Subcutaneous abdominal adipose tissue (tissue), 5 donors: ENCODE measurements at regions not wholly inside any gene's neighbourhood (a gene's known extent, or its start where the extent isn't known, plus 50 kb on each side); places are given as distances from the start of the nearest gene placed in this dataset.
A peak's percentile ranks its signal among the peaks of the same experiment; 100 is the strongest.
"Not testable (repeated sequence)": the region's sequence is repeated elsewhere in the genome, so short reads cannot be mapped to it uniquely, and the experiment has no call there.

Source experiments
- H3K27ac ChIP-seq: one replicate; pipeline ENCODE4 v1.7.0; 2013; ENCODE audit warnings: low read depth, mild to moderate bottlenecking, inconsistent platforms, low read length, moderate library complexity
- H3K27me3 ChIP-seq, 5 donors: one replicate each; pipeline ENCODE4 v1.7.0; 2013; ENCODE audit warnings: low read length in 5 of 5, inconsistent platforms in 1 of 5; ENCODE audit not compliant: control insufficient read depth in 5 of 5, insufficient read depth in 4 of 5
- H3K36me3 ChIP-seq, 5 donors: one replicate each; pipeline ENCODE4 v1.7.0; 2013; ENCODE audit warnings: low read length in 5 of 5; ENCODE audit not compliant: control insufficient read depth in 5 of 5, insufficient read depth in 5 of 5
- H3K4me1 ChIP-seq, 5 donors: one replicate each; pipeline ENCODE4 v1.7.0; 2013; ENCODE audit warnings: low read length in 5 of 5, mild to moderate bottlenecking in 3 of 5, moderate library complexity in 1 of 5; ENCODE audit not compliant: control insufficient read depth in 5 of 5, insufficient read depth in 5 of 5
- H3K4me3 ChIP-seq, 5 donors: one replicate each; pipeline ENCODE4 v1.7.0; 2013; ENCODE audit warnings: low read length in 5 of 5, low read depth in 1 of 5
- H3K9ac ChIP-seq, 5 donors: one replicate each; pipeline ENCODE4 v1.7.0; 2013; ENCODE audit warnings: low read length in 5 of 5, mild to moderate bottlenecking in 4 of 5, moderate library complexity in 3 of 5
- H3K9me3 ChIP-seq, 5 donors: one replicate each; pipeline ENCODE4 v1.7.0; 2013; ENCODE audit warnings: low read length in 5 of 5; ENCODE audit not compliant: control insufficient read depth in 5 of 5
- donor health status: healthy.
- donor health status: healthy.
- donor health status: healthy.
- donor health status: healthy.
- donor health status: healthy.

DNA sequence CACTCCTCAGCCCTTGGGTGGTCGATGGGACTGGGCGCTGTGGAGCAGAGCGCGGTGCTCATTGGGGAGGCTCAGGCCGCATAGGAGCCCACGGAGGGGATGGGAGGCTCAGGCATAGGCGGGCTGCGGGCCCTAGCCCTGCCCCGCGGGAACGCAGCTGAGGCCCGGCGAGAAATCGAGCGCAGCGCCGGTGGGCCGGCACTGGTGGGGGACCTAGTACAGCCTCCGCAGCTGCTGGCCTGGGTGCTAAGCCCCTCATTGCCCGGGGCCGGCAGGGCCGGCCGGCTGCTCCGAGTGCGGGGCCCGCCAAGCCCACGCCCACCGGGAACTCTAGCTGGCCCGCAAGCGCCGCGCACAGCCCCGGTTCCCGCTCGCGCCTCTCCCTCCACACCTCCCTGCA lies 135.0 kb upstream of the TMEM170B start:
- H3K36me3 ChIP-seq, H3K9me3 ChIP-seq, H3K27me3 ChIP-seq, H3K27ac ChIP-seq, H3K4me3 ChIP-seq, H3K9ac ChIP-seq: not testable (repeated sequence)
- H3K4me1 ChIP-seq, result peaks cover 0 to 13% (median 7%) of the 10 kb centered on the region in 5 donors

GRCh38 chr6:11401954-11402353 lies 135.6 kb upstream of the TMEM170B start:
- not testable (repeated sequence) for H3K9me3 ChIP-seq, H3K27me3 ChIP-seq, H3K36me3 ChIP-seq, H3K27ac ChIP-seq, H3K4me3 ChIP-seq, H3K9ac ChIP-seq
- H3K4me1 ChIP-seq, result peaks cover 0 to 13% (median 7%) of the 10 kb centered on the region in 5 donors

DNA sequence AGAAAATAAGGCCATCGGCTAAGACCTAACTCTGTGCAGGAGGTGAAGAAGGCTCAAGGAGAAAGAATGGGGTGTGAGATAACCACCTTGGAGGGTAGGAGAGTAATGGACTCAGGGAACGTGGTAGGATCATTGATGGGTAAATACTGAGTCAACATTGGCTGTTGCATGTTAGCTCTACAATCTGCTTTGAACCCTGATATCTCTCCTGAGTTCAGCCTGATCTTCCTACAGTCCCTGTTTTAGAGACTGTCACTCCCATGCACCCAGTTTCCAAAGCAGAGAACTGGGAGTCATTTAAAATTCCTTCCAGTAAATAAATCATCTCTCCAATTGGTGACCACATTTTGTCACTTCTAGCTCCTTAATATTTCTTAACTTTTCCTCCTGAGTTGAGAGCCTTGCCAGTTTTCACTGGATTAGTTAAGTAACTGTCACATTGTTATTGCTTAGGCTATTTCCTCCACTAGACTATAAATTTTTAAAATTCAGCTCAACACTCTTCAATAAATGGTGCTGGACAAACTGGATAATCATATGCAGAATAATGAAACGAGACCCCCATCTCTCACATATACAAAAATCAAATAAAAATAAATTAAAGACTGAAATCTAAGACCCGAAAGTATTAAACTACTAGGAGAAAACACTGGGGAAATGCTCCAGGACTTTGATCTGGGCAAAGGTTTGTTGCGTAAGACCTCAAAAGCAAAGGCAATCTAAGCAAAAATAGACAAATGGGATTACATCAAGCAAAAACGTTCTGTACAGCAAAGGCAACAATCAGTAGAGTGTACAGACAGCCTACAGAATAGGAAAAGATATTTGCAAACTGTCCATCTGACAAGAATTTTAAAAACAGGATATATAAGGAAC lies 138.9 kb upstream of the TMEM170B start:
- Histone ChIP-seq H3K4me1 (peaks cover 0 to 16% (median 7%) of the 10 kb centered on the region in 5 donors), H3K9me3 (no peaks in the 10 kb centered on the region), H3K27ac (peak overlapping the region; percentile 32), H3K27me3 (no peaks in the 10 kb centered on the region), H3K4me3 (no peak overlapping the region), H3K9ac (no peak overlapping the region), H3K36me3 (no peaks in the 10 kb centered on the region)

DNA sequence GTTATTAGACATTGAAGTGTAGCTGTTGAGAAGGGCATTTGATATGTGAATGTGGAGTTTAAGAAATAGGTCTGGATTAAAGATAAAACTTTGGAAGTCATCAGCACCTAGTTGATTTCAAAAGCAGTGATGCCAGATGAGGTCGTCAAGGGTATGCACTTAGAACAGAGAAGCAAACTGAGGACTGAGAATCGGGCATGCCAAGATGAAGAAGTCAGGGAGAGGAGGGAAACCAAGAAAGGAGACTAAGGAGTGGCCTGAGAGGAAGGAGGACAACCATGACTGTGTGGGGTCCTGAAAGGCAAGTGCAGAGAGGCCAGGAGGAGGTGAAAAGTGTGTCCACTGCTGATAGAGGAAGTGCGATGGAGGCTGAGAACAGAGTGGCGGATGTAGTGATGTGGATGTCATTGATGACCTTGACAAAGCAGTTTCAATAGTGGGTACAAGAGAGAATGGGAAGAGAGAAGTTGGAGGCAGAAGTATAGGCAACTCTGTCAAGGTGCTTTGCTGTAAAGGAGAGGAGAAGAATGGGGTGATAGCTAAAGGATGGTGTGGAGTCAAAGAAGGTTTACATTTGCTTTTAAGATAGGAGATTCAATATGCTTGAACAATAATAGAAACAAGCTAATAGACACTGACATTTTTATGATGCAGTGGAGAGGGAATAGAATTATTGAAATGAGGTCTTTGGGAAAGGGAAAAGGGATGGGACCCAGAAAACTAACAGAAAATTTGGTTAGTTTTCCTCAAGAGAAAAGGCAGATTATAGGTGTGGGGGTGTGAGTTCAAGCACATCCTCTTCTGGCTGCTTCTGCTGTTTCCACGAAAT lies 139.7 kb upstream of the TMEM170B start:
- Histone ChIP-seq H3K4me3 (no peak overlapping the region), H3K9me3 (no peaks in the 10 kb centered on the region), H3K4me1 (peaks cover 0 to 16% (median 7%) of the 10 kb centered on the region in 5 donors), H3K36me3 (no peaks in the 10 kb centered on the region), H3K27me3 (no peaks in the 10 kb centered on the region), H3K27ac (peak overlapping the region; percentile 32), H3K9ac (no peak overlapping the region)

DNA sequence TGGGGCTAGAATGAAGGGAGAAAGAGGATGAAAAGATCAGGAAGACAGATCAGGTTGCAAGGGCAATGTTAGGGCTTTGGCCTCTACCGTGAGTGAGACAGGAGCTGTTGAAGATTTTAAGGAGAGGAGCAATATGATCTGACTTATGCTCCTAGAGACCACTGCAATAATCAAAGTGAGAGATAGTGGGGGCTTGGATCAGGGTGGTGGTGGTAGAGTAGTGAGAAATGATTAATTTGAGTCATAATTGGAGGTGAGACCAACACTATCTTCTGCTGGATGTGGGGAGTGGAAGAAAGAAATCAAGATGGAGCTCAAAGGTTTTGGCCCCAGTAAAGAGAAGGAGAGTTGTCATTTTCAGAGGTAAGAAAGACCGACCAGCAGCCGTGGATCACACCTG lies 140.7 kb upstream of the TMEM170B start:
- no peaks in the 10 kb centered on the region for H3K27me3 ChIP-seq
- H3K27ac ChIP-seq, result no peak overlapping the region
- peaks cover 0 to 16% (median 10%) of the 10 kb centered on the region in 5 donors for H3K4me1 ChIP-seq
- no peaks in the 10 kb centered on the region for H3K36me3 ChIP-seq
- H3K9me3 ChIP-seq, result no peaks in the 10 kb centered on the region
- no peak overlapping the region for H3K9ac ChIP-seq
- H3K4me3 ChIP-seq, result no peak overlapping the region

GRCh38 chr6:11393713-11394627 lies 143.6 kb upstream of the TMEM170B start:
- Histone ChIP-seq H3K27ac (no peak overlapping the region), H3K27me3 (no peaks in the 10 kb centered on the region), H3K9me3 (no peaks in the 10 kb centered on the region), H3K4me3 (no peak overlapping the region), H3K9ac (no peak overlapping the region), H3K36me3 (no peaks in the 10 kb centered on the region), H3K4me1 (peaks cover 0 to 24% (median 11%) of the 10 kb centered on the region in 5 donors)

GRCh38 chr6:11392778-11393507 lies 144.6 kb upstream of the TMEM170B start:
- no peak overlapping the region for H3K27ac ChIP-seq
- peaks cover 0 to 24% (median 4%) of the 10 kb centered on the region in 5 donors for H3K4me1 ChIP-seq

GRCh38 chr6:11391934-11392777 lies 145.4 kb upstream of the TMEM170B start:
- Histone ChIP-seq H3K9me3 (no peaks in the 10 kb centered on the region), H3K27me3 (no peaks in the 10 kb centered on the region), H3K36me3 (no peaks in the 10 kb centered on the region), H3K27ac (no peak overlapping the region), H3K4me3 (peak overlapping the region in 1 of 5 donors; percentile 3), H3K4me1 (peaks cover 0 to 24% (median 4%) of the 10 kb centered on the region in 5 donors), H3K9ac (no peak overlapping the region)

More at GRCh38 chr6:11392778-11393507, 144.6 kb upstream of the TMEM170B start:
- Histone ChIP-seq H3K9me3 (no peaks in the 10 kb centered on the region), H3K27me3 (no peaks in the 10 kb centered on the region), H3K4me3 (peak overlapping the region in 1 of 5 donors; percentile 3), H3K36me3 (no peaks in the 10 kb centered on the region), H3K9ac (no peak overlapping the region)
